ENCODE measurements at regions not wholly inside any gene's neighbourhood (a gene's known extent, or its start where the extent isn't known, plus 50 kb on each side); places are given as distances from the start of the nearest gene placed in this dataset.
"Not testable (repeated sequence)": the region's sequence is repeated elsewhere in the genome, so short reads cannot be mapped to it uniquely, and the experiment has no call there.

DNA sequence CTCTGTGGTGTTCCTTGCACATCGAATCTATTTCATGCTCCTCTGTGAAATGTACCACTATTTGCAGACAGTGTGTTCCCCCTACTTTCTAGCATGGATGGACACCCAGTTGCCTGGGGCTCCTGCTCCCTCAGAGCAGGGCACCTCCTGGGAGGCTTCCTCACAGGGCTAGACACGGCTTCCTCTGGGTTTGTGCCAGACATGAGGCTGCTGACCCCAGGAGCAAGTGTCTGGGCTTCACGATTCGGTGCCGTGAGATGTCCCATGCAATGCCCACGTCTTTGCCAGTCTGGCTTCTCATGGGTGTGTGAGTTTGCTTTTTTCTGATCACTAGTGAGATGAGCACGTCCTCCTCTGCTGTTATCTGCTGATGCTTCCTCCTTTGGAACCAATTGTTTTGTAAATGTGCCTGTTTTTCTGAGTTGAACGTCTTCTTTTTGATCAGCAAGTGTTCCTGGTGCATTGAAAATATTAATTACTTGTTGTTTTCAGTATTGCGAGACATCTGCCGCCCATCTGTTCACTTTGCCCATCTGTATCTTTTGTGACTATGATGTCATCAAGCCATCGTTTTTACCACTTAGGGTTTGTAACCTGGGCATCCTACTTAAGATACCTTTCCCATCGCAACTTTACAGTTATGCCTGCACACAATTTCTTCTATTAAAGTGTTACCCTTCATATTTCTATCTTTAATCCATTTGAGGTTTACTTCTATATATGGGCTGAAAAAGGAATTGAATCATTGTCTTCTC lies 92.0 kb downstream of the TTLL2 start:
- Histone ChIP-seq H3K27me3 (peaks cover 0 to 7% (median 0%) of the 10 kb centered on the region in 4 donors), H3K4me1 (no peaks in the 10 kb centered on the region), H3K4me3 (no peak overlapping the region), H3K9me3 (no peaks in the 10 kb centered on the region), H3K27ac (no peak overlapping the region), H3K36me3 (no peaks in the 10 kb centered on the region)
- no peak for DNase-seq
- TF ChIP-seq CTCF (IDR thresholded peaks at IDR 0.05), result no peak
- no peak for TF ChIP-seq POLR2A (IDR thresholded peaks at IDR 0.05)
- intact Hi-C loops (cut with DNase I), result no loop called here
- 67 to 71% methylated on average over 12 of the region's 12 CpGs for WGBS, 2 donors

- Histone ChIP-seq H3K36me3 (no peaks in the 10 kb centered on the region), H3K4me1 (no peaks in the 10 kb centered on the region), H3K27ac (no peak overlapping the region), H3K4me3 (no peak overlapping the region), H3K27me3 (peaks cover 0 to 7% (median 0%) of the 10 kb centered on the region in 4 donors), H3K9me3 (no peaks in the 10 kb centered on the region)
- intact Hi-C loops (cut with DNase I), result no loop called here
- TF ChIP-seq POLR2A (IDR thresholded peaks at IDR 0.05) (no peak), CTCF (IDR thresholded peaks at IDR 0.05) (no peak)
- WGBS, 2 donors, result 81% methylated on average over 12 of the region's 12 CpGs
- no peak for DNase-seq
These were observed 95.3 kb downstream of the TTLL2 start for GRCh38 chr6:167420177-167420576.

GRCh38 chr6:167420858-167421766 lies 96.2 kb downstream of the TTLL2 start:
- H3K36me3 ChIP-seq, result no peaks in the 10 kb centered on the region
- peaks cover 0 to 7% (median 0%) of the 10 kb centered on the region in 4 donors for H3K27me3 ChIP-seq
- TF ChIP-seq CTCF (IDR thresholded peaks at IDR 0.05) (no peak), POLR2A (IDR thresholded peaks at IDR 0.05) (no peak)
- H3K4me3 ChIP-seq, result no peak overlapping the region
- intact Hi-C loops (cut with DNase I), result no loop called here
- DNase-seq, result no peak
- no peaks in the 10 kb centered on the region for H3K4me1 ChIP-seq
- H3K27ac ChIP-seq, result no peak overlapping the region
- H3K9me3 ChIP-seq, result no peaks in the 10 kb centered on the region
- 60 to 74% methylated on average over 23 to 32 of the region's 39 CpGs for whole genome bisulfite sequencing, 2 donors

DNA sequence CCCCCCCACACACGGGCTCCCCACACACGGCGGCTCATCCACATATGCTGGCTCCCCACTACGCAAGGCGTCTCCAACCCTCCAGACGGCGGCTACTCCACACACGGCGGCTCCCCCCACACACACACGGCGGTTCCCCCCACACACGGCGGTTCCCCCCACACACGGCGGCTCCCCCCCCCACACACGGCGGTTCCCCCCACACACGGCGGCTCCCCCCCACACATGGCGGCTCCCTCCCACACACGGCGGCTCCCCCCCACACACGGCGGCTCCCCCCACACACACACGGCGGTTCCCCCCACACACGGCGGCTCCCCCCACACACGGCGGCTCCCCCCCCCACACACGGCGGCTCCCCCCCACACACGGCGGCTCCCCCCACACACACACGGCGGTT lies 97.1 kb downstream of the TTLL2 start:
- H3K4me3 ChIP-seq; H3K27ac ChIP-seq; H3K36me3 ChIP-seq; H3K9me3 ChIP-seq; H3K4me1 ChIP-seq; H3K27me3 ChIP-seq; DNase-seq; intact Hi-C loops (cut with DNase I): not testable (repeated sequence)
- WGBS, 2 donors, result no CpG with 5 or more reads among the region's 36 CpGs

DNA sequence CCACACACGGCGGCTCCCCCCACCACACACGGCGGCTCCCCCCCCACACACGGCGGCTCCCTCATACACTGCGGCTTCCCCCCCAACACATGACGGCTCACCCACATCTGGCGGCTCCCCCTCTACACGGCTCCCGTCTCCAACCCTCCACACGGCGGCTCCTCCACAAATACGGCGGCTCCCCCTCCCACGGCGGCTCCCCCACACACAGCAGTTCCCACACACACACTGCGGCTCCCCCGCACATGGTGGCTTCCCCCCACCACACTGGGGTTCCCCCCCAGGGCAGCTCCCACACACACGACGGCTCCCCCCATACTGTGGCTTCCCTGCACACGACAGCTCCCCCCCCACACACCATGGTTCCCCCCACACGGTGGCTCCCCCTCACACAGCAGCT lies 98.0 kb downstream of the TTLL2 start:
- H3K36me3 ChIP-seq, result no peaks in the 10 kb centered on the region
- DNase-seq, result no peak
- H3K4me1 ChIP-seq, result no peaks in the 10 kb centered on the region
- 80 to 95% methylated on average over 1 to 8 of the region's 23 CpGs for WGBS, 2 donors
- no peak overlapping the region for H3K27ac ChIP-seq
- H3K9me3 ChIP-seq, result no peaks in the 10 kb centered on the region
- peaks cover 0 to 7% (median 0%) of the 10 kb centered on the region in 4 donors for H3K27me3 ChIP-seq
- intact Hi-C loops (cut with DNase I), result no loop called here
- H3K4me3 ChIP-seq, result no peak overlapping the region
- TF ChIP-seq POLR2A (IDR thresholded peaks at IDR 0.05), result no peak
- no peak for TF ChIP-seq CTCF (IDR thresholded peaks at IDR 0.05)
